Epidermal melanocyte (primary cell): ENCODE measurements at regions not wholly inside any gene's neighbourhood (a gene's known extent, or its start where the extent isn't known, plus 50 kb on each side); places are given as distances from the start of the nearest gene placed in this dataset.
A peak's percentile ranks its signal among the peaks of the same experiment; 100 is the strongest.
"Not testable (repeated sequence)": the region's sequence is repeated elsewhere in the genome, so short reads cannot be mapped to it uniquely, and the experiment has no call there.

Experiments
- DNase-seq: peaks from one replicate; pipeline ENCODE4 v3.0.0; 2011; ENCODE audit warnings: low spot score; ENCODE audit not compliant: insufficient read length

DNA sequence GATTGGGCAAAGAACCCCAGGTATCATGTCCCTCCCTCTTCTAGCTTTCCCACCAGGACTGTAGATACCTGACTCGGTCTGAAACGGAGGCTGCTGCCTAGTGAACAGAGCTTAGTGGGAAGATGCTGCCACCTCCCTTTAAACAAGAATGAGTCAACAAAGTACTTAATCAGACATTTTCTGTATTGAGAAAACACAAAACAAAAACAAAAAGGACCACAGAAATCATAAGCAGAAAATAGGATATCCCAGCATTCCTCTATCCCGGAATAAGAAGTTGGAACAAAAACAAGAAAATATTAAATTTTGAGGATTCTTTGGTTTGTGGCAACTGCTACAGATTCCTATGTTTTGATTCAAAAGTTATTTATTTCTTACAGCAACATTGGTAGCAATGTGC is 51.7 kb upstream of the COL8A1 start:
- DNase-seq = no peak

DNA sequence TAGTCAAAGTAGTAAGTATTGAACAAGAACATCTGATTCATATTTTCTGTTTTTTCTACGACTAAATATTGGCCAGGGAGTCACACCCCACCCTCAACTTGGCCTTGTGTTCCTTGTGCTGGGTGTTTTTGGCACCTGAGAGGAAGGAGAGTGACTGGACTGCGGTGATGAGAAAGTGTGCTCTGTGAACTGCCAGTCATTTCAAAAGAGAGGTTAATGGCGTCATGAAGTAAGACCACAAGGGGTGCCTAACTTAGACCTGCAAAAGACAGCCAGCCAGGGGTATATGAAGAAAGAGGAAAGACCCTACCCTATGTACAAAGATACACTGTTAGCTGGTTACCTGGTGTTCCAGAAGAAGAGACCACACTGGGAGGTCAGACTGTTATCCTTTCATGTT is 58.4 kb upstream of the COL8A1 start:
- no peak for DNase-seq

DNA sequence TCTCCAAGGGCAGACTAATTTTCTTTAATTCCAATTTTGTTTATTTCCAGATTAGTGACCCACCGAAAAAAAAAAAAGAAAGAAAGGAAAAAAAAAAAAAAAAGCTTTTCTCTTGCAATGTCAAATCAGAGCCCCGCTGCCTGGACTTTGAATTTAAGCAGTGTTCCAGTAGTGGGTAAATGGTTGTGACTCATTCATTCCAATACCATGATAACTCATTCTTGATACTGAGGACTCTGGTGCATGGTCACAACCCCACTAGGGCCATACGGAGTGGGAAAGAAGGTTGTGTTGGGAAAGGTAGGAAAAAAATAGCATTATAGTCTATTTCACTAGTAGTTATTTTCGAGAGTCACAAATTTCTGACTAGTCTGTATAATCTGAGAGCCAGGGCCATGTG is 59.1 kb upstream of the COL8A1 start:
- DNase-seq = no peak

- DNase-seq = no peak
Observed at GRCh38 chr3:99578339-99578970, 59.9 kb upstream of the COL8A1 start.

DNA sequence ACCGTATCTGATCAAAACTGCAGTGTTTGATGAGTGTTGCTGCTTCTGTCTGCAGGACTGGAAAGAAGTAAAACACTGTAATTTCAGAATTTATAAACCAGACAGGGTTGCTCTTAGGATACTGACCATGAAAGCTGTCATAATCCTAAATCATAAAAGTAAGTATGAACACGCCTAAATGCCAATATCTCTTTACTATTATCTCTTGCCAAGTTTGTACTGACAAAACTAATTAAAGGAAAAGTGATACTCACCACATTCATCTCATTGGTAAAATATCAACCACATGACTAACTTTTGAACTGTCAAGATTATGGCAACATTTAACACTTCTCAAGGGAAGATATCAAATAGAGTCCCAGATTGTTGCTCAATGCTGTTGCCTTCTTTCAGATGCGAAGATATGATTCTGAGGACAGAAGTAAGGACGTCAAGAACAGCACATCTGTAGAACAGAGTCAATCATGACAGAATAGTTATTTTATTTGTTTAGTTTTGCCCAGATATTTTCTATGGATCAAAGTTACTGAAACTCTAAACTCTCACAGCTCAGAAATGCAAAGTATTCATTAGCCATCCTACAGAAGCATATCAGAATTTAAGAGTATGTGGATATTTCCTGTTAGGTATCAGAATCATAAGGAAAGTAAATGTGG is 61.4 kb upstream of the COL8A1 start:
- no peak for DNase-seq

GRCh38 chr3:99575683-99576082 is 62.7 kb upstream of the COL8A1 start:
- DNase-seq = no peak

DNA sequence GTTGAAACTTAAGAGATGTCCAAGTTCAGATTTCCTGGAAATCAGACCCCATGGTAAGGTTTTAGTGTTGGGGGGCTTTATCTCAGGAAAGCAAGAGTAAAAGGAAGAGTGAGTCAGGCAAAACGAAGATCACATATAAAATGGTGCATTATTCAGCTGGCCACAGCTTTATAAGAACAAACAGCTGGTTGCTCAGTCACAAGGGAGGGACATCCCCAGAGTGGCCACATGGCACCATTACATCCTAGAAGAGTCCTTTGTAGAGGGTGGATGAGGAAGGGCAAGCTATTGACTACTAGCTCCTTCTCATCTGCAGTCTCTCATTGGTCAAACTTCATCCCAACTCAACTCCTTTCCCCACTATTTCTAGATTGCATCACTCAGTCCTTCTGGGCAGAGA is 68.3 kb upstream of the COL8A1 start:
- DNase-seq = no peak

GRCh38 chr3:99568663-99569335 is 69.6 kb upstream of the COL8A1 start:
- DNase-seq = no peak

DNA sequence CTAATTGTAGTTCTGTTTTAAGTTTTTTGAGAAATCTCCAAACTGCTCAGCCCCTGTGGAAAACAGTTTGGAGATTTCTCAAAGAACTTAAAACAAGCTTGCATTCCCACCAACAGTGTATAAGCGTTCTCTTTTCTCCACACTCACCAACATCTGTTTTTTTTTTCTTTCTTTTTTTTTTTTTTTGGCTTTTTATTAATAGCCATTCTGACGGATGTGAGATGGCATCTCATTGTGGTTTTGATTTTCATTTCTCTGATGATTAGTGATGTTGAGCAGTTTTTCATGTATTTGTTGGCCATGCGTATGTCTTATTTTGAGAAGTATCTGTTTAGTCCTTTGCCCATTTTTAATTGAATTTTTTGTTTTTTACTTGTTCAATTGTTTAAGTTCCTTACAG is 73.1 kb upstream of the COL8A1 start:
- no peak for DNase-seq

GRCh38 chr3:99562990-99563607 is 75.3 kb upstream of the COL8A1 start:
- DNase-seq = no peak

- peak; percentile 22 for DNase-seq
Observed at GRCh38 chr3:99562138-99562537, 76.3 kb upstream of the COL8A1 start.

GRCh38 chr3:99561056-99561455 is 77.3 kb upstream of the COL8A1 start:
- no peak for DNase-seq

DNA sequence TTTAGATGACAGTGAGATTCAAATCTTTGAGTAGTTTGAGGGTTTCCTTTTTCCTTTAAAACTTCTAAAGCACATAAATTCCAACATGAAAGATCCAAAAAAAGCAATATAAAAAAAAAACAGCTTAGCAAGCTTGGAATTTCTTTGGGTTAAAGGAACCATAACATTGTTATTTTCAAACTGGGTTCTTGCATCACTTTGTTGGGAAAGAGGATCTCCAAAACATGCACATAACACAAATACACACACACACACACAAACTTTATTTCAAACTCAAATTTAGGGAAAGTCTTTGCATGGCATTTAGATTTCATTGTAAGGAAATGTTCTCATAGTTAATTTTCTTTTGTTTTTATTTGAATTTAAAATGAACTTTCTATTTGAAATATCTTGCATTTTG is 79.2 kb upstream of the COL8A1 start:
- no peak for DNase-seq

DNA sequence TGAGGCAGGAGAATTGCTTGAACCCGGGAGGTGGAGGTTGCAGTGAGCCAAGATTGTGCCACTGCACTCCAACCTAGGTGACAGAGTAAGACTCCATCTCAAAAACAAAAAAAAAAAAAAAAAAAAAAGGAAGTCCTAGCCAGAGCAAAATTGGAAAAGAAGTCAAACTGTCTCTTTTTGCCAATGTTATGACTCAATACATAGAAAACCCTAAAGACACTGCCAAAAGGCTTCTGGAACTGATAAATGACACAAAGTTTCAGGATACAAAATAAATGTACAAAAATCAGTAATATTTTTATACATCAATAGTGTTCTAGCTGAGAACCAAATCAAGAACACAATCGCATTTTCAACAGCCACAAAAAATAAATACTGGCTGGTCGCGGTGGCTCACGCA is 82.5 kb upstream of the COL8A1 start:
- not testable (repeated sequence) for DNase-seq

DNA sequence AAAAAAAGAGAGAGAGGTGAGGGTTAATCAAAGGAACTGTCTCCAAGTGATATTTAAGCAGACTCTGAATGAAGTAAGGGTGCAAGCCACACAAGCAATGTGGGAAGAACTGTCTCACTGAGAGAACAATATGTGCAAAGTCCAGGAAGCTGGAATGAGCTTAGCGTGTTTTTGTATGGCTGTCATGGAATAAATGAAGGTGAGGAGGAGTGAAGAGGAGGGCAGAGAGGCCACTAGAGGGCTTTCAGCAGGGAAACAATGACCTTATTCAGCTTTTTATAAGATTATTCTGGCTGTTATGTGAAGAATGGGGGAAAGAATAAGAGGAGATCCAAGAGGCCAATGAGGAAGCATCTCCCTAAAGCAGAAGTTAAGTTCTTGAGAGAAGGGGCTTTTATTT is 86.9 kb upstream of the COL8A1 start:
- DNase-seq = no peak

GRCh38 chr3:99549957-99550603 is 88.3 kb upstream of the COL8A1 start:
- DNase-seq = no peak

DNA sequence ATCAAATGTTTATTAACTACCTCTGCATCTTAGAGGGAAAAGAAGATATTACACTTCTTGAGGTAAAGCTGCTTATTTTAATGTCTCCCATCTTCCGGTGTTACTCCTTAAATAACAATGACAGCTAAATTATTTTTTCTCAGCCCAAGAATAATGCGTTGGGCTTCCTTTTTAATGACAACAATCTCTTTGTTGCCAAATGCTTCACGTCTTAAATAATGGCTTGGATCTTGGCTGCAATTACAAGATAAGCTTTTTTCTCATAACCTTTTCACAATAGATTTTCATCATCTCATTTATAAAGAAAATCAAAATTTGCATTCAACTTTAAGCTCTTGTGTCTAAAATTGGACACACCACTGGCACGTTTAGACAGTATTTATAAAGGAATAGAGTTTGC is 89.2 kb upstream of the COL8A1 start:
- DNase-seq = no peak

- DNase-seq = no peak
Observed at GRCh38 chr3:99548674-99549073, 89.7 kb upstream of the COL8A1 start.

- no peak for DNase-seq
Observed at GRCh38 chr3:99545941-99546580, 92.3 kb upstream of the COL8A1 start.

- DNase-seq = no peak
Observed at GRCh38 chr3:99544786-99545281, 93.6 kb upstream of the COL8A1 start.

DNA sequence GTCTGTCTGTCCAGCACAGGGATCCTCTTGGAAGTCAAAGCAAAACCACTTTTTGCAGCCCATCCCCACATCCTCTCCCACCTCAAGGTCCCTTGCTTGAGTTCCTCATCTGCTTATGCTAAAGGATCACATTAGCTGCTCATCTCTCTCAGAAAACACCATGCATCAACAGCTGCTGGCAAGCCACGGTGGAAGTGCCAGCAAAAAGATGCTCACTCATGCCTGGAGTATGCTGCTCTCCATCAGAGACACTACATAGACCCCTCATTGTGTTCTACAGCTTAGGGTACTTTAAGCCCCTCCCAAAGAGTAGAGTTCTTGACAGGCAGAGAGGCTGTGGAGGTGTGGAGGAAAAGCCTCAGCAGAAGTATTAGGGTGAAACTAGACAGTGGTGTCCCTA is 94.6 kb upstream of the COL8A1 start:
- DNase-seq = no peak
